ENCODE measurements at regions not wholly inside any gene's neighbourhood (a gene's known extent, or its start where the extent isn't known, plus 50 kb on each side); places are given as distances from the start of the nearest gene placed in this dataset.
"Not testable (repeated sequence)": the region's sequence is repeated elsewhere in the genome, so short reads cannot be mapped to it uniquely, and the experiment has no call there.

DNA sequence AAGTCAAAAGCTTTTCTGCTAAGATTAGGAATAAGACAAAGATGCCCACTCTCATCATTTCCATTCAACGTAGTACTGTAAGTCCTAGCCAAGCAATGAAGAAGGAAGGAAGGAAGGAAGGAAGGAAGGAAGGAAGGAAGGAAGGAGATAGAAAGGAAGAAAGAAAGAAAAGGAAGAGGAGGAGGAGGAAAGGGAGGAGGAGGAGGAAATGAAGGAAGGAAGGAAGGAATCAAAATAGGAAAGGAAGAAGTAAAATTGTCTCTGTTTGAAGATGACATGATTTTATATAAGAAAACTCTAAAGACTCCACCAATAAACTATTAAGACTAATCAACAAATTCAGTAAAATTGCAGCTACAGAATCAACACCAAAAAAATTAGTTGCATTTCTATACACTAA lies 66.0 kb upstream of the DHRS4 start:
- Mint-ChIP-seq H3K27me3 (peaks cover 24% of the 10 kb centered on the region), H3K9me3 (peaks cover 6% of the 10 kb centered on the region), H3K4me3 (no peak overlapping the region), H3K36me3 (ENCODE audit: low read depth) (no peaks in the 10 kb centered on the region), H3K4me1 (ENCODE audit: low read depth) (no peaks in the 10 kb centered on the region), H3K27ac (no peak overlapping the region)
- no peak for DNase-seq

DNA sequence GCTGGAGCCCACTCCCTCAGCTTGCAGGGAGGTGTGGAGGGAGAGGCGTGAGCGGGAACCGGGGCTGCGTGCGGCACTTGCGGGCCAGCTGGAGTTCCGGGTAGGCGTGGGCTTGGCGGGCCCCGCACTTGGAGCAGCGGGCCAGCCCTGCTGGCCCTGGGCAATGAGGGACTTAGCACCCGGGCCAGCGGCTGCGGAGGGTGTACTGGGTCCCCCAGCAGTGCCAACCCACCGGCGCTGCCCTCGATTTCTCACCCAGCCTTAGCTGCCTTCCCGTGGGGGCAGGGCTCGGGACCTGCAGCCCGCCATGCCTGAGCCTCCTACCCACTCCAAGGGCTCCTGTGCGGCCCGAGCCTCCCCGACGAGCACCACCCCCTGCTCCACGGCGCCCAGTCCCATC lies 61.9 kb upstream of the DHRS4 start:
- not testable (repeated sequence) for H3K4me3 Mint-ChIP-seq; H3K36me3 Mint-ChIP-seq (ENCODE audit: low read depth); H3K9me3 Mint-ChIP-seq; DNase-seq; H3K4me1 Mint-ChIP-seq (ENCODE audit: low read depth); H3K27ac Mint-ChIP-seq
- peaks cover 17% of the 10 kb centered on the region for H3K27me3 Mint-ChIP-seq

DNA sequence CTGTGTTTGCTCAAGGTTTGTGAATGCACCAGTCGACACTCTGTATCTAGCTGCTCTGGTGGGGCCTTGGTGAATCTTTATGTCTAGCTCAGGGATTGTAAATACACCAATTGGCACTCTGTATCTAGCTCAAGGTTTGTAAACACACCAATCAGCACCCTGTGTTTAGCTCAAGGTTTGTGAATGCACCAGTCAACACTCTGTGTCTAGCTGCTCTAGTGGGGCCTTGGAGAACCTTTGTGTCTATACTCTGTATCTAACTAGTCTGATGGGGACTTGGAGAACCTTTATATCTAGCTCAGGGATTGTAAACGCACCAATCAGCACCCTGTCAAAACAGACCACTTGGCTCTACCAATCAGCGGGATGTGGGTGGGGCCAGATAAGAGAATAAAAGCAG lies 61.3 kb upstream of the DHRS4 start:
- peaks cover 12% of the 10 kb centered on the region for H3K27me3 Mint-ChIP-seq
- H3K4me3 Mint-ChIP-seq; H3K4me1 Mint-ChIP-seq (ENCODE audit: low read depth); H3K9me3 Mint-ChIP-seq; H3K36me3 Mint-ChIP-seq (ENCODE audit: low read depth); DNase-seq; H3K27ac Mint-ChIP-seq: not testable (repeated sequence)

DNA sequence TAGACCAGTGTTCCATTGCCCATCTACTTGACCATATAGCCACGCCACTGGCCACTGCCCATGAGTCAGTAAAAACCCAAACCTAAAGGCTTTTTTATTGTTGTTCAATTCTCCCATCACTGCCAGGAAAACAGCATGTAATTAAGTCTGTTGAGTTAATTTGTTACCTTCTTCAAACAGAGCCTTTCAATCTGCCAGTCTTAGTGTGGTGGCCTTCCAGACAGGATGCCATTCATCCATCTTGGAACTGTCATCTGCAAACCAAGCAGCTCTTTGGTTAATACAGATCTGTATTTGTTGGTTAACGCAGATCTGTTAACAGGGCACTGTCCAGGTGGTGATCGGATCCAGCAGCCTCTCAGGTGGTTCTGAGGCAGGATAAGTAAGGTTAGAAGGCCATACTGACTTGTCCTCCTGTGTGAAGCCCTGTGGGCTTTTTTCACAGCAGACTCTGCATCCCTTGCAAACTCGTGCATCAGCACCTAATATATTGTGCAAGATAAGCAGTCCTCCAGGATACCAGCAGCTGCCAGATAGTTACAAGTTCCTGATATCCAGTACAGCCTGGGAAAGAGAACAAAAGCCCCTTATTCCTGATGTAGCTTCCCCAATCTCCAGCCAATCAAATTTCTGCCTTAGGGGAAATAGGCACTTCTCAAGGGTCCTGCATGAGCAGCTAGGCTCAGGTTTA lies 59.1 kb upstream of the DHRS4 start:
- no peaks in the 10 kb centered on the region for H3K4me1 Mint-ChIP-seq (ENCODE audit: low read depth)
- H3K27me3 Mint-ChIP-seq, result peaks cover 3% of the 10 kb centered on the region
- no peak for DNase-seq
- H3K9me3 Mint-ChIP-seq, result no peaks in the 10 kb centered on the region
- H3K27ac Mint-ChIP-seq, result no peak overlapping the region
- no peaks in the 10 kb centered on the region for H3K36me3 Mint-ChIP-seq (ENCODE audit: low read depth)
- no peak overlapping the region for H3K4me3 Mint-ChIP-seq

DNA sequence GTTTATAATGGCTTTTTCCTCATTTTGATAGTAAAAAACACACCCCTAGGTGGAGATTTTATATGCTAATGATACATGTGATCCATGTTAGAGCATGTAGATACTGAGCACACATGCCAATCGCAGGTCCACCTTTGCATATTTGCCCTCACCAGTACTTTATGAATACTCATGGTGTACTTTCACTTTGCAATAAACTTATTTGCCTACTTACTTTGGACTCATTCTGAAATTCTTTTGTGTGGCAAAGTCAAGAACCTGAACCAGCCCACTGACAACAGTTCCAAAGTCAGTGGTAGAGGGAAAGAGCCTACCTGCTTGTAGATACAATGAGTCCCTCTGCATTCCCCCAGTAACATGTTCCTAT lies 58.5 kb upstream of the DHRS4 start:
- no peaks in the 10 kb centered on the region for H3K9me3 Mint-ChIP-seq
- no peak for DNase-seq
- H3K36me3 Mint-ChIP-seq (ENCODE audit: low read depth), result no peaks in the 10 kb centered on the region
- no peak overlapping the region for H3K4me3 Mint-ChIP-seq
- no peaks in the 10 kb centered on the region for H3K4me1 Mint-ChIP-seq (ENCODE audit: low read depth)
- peaks cover 7% of the 10 kb centered on the region for H3K27me3 Mint-ChIP-seq
- no peak overlapping the region for H3K27ac Mint-ChIP-seq

DNA sequence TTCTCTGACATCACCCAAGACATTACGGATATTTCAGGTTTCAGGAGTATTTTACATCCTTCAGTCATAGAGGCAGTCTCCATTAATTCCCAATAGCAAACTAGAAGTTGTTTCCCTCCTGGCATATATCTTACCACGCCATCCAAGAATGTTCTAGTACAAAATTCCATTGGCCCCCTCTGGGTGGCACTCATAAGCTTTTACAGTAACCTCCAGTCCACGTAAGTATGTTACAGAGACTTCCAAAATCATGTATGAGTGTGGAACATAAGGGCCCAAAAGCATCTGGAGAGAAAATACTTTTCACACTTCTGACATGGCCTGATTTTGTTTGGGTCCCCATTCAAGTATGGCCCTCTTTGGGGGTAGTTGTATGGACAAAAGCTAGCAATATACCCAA lies 58.1 kb upstream of the DHRS4 start:
- no peak overlapping the region for H3K27ac Mint-ChIP-seq
- no peak overlapping the region for H3K4me3 Mint-ChIP-seq

DNA sequence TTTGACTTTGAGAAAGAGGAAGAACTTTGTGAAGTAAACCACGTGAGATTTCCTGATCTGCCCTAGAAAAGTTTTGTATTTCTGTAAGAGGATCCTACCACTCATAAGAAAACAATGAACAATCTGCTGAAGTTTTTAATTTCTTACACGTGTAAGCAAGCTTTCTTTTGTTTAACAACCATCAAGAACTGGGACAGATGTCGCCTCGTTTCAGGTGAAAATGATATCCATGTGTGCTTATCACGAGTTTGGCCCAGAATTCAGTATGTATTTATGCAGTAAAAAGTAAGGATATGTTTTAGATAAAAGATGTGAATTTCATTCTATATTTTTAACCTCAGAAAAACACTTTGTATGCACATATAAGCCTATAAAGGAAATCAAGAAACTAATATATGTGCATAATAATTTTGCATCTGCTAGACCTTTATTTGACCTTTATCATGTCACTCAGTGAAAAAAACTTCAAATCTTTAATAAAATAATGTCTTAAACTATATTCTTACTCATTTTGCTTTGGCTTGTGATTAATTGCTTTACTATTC lies 56.9 kb upstream of the DHRS4 start:
- Mint-ChIP-seq H3K9me3 (no peaks in the 10 kb centered on the region), H3K27me3 (peaks cover 18% of the 10 kb centered on the region), H3K36me3 (ENCODE audit: low read depth) (no peaks in the 10 kb centered on the region), H3K4me1 (ENCODE audit: low read depth) (no peaks in the 10 kb centered on the region), H3K27ac (no peak overlapping the region), H3K4me3 (no peak overlapping the region)
- DNase-seq, result no peak

More for the DNA sequence above, 58.1 kb upstream of the DHRS4 start:
- Mint-ChIP-seq H3K27me3 (peaks cover 11% of the 10 kb centered on the region), H3K9me3 (no peaks in the 10 kb centered on the region), H3K36me3 (ENCODE audit: low read depth) (no peaks in the 10 kb centered on the region), H3K4me1 (ENCODE audit: low read depth) (no peaks in the 10 kb centered on the region)
- DNase-seq, result no peak

DNA sequence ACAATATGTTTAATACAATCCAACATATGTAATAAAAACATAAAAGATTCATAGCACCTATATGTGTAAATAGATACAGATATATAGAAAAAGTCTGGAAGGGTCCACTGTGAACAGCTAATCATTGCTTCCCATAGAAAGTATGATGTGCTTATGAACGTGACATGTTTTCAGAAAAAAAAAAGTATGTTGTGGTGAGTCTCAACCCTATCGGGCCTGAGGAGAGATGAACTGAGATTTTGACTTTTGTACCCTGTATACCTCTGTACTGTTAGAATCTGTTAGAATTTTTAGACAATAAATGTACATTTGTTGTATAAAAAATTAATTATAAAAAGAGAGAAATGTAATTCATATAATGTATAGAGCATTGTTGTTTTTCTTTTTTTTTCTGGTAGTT lies 56.3 kb upstream of the DHRS4 start:
- not testable (repeated sequence) for H3K27ac Mint-ChIP-seq; H3K36me3 Mint-ChIP-seq (ENCODE audit: low read depth); H3K4me1 Mint-ChIP-seq (ENCODE audit: low read depth); H3K9me3 Mint-ChIP-seq; H3K4me3 Mint-ChIP-seq; DNase-seq
- peaks cover 18% of the 10 kb centered on the region for H3K27me3 Mint-ChIP-seq

DNA sequence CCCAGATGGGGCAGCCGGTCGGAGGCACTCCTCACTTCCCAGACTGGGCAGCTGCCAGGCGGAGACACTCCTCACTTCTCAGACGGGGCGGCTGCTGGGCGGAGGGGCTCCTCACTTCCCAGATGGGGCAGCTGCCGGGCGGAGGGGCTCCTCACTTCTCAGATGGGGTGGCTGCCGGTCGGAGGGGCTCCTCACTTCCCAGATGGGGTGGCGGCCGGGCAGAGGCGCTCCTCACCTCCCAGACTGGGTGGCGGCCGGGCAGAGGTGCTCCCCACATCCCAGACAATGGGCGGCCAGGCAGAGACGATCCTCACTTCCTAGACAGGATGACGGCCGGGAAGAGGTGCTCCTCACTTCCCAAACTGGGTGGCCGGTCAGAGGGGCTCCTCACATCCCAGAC lies 55.2 kb upstream of the DHRS4 start:
- H3K27ac Mint-ChIP-seq; H3K4me3 Mint-ChIP-seq; H3K4me1 Mint-ChIP-seq (ENCODE audit: low read depth); DNase-seq; H3K36me3 Mint-ChIP-seq (ENCODE audit: low read depth); H3K9me3 Mint-ChIP-seq: not testable (repeated sequence)
- peaks cover 18% of the 10 kb centered on the region for H3K27me3 Mint-ChIP-seq

DNA sequence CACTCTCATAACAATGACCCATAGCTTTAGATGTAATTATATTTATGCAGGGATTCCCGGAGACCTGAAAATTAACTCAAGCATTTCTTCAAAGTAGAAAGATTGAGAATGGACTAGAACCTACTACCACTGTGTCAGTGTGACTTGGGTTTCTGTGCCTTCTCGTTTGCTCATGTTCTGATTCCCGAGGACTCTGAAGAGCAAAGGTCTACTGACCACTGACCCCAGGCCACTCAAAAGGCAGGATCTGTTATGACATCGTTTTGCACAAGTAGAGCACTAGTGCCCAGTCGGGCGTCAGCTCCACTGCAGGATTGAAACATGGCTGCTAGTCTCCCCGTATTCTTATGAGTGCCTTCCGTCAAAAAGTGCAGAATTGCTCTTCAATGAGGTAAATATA lies 53.8 kb upstream of the DHRS4 start:
- peaks cover 24% of the 10 kb centered on the region for H3K27me3 Mint-ChIP-seq
- H3K4me1 Mint-ChIP-seq (ENCODE audit: low read depth), result no peaks in the 10 kb centered on the region
- no peak for DNase-seq
- no peaks in the 10 kb centered on the region for H3K9me3 Mint-ChIP-seq
- H3K27ac Mint-ChIP-seq, result no peak overlapping the region
- H3K4me3 Mint-ChIP-seq, result no peak overlapping the region
- no peaks in the 10 kb centered on the region for H3K36me3 Mint-ChIP-seq (ENCODE audit: low read depth)

DNA sequence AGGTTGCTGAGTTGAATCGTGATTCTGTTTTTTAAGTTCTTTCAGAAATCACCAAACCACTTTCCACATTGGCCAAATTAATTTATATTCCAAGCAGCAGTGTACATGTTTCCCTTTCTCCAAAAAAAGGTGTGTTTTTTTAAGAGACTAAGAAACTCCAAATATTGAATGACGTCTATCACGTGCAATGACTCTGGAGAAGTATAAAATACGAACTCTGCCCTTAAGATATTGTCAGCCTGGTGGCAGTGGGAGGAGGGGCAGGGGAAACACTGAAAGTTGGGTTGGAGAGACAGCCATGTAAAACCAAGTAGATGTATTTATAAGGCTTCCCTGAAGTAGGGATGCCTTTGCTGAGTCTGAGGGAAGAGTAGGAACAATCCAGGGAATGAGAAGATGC lies 50.1 kb upstream of the DHRS4 start:
- Mint-ChIP-seq H3K27ac (no peak overlapping the region), H3K27me3 (peaks cover 29% of the 10 kb centered on the region), H3K4me1 (ENCODE audit: low read depth) (no peaks in the 10 kb centered on the region), H3K36me3 (ENCODE audit: low read depth) (no peaks in the 10 kb centered on the region), H3K4me3 (no peak overlapping the region), H3K9me3 (no peaks in the 10 kb centered on the region)
- no peak for DNase-seq

Data from activated T-cell treated with anti-CD3 and anti-CD28 coated beads, Interleukin-2, amount 50 U/mL, for 24 hours (primary cell).